MG63 (cell line): ENCODE measurements at regions not wholly inside any gene's neighbourhood (a gene's known extent, or its start where the extent isn't known, plus 50 kb on each side); places are given as distances from the start of the nearest gene placed in this dataset.

Experiments
- DNase-seq: peaks from one replicate; pipeline ENCODE4 v3.0.0-alpha.2; 2020
- H3K27me3 ChIP-seq: fragments of 250-450 bp; sonication (Bioruptor Pico); 2 replicates; pipeline ENCODE4 v1.5.1; 2020; ENCODE audit warnings: mild to moderate bottlenecking, moderate library complexity
- H3K36me3 ChIP-seq: fragments of 250-450 bp; sonication (Bioruptor Pico); 2 replicates; pipeline ENCODE4 v1.5.1; 2020; ENCODE audit warnings: mild to moderate bottlenecking, moderate library complexity
- H3K4me3 ChIP-seq: fragments of 250-450 bp; sonication (Bioruptor Pico); 2 replicates; pipeline ENCODE4 v1.5.1; 2020; ENCODE audit warnings: mild to moderate bottlenecking, moderate library complexity
- H3K9me3 ChIP-seq: fragments of 250-450 bp; sonication (Bioruptor Pico); 2 replicates; pipeline ENCODE4 v1.5.1; 2020; ENCODE audit warnings: mild to moderate bottlenecking, moderate library complexity

- Histone ChIP-seq H3K36me3 (no peaks in the 10 kb centered on the region), H3K4me3 (no peak overlapping the region), H3K27me3 (no peaks in the 10 kb centered on the region), H3K9me3 (no peaks in the 10 kb centered on the region)
- no peak for DNase-seq
These were observed 74.3 kb upstream of the VGLL2 start for GRCh38 chr6:117191009-117191408.

GRCh38 chr6:117191448-117191847 is 73.9 kb upstream of the VGLL2 start:
- H3K27me3 ChIP-seq = no peaks in the 10 kb centered on the region
- no peak for DNase-seq
- no peaks in the 10 kb centered on the region for H3K36me3 ChIP-seq
- no peak overlapping the region for H3K4me3 ChIP-seq
- H3K9me3 ChIP-seq = no peaks in the 10 kb centered on the region

GRCh38 chr6:117194271-117194670 is 71.1 kb upstream of the VGLL2 start:
- Histone ChIP-seq H3K9me3 (no peaks in the 10 kb centered on the region), H3K36me3 (no peaks in the 10 kb centered on the region), H3K27me3 (no peaks in the 10 kb centered on the region), H3K4me3 (no peak overlapping the region)
- DNase-seq = no peak

GRCh38 chr6:117194978-117195377 is 70.4 kb upstream of the VGLL2 start:
- H3K27me3 ChIP-seq = no peaks in the 10 kb centered on the region
- no peaks in the 10 kb centered on the region for H3K9me3 ChIP-seq
- DNase-seq = no peak
- no peak overlapping the region for H3K4me3 ChIP-seq
- H3K36me3 ChIP-seq = no peaks in the 10 kb centered on the region

GRCh38 chr6:117195728-117196127 is 69.6 kb upstream of the VGLL2 start:
- Histone ChIP-seq H3K36me3 (no peaks in the 10 kb centered on the region), H3K9me3 (no peaks in the 10 kb centered on the region), H3K27me3 (no peaks in the 10 kb centered on the region), H3K4me3 (no peak overlapping the region)
- no peak for DNase-seq

- no peaks in the 10 kb centered on the region for H3K27me3 ChIP-seq
- DNase-seq = no peak
These were observed 65.3 kb upstream of the VGLL2 start for GRCh38 chr6:117200067-117200466.

GRCh38 chr6:117204903-117205302 is 60.5 kb upstream of the VGLL2 start:
- no peak for DNase-seq
- no peaks in the 10 kb centered on the region for H3K9me3 ChIP-seq
- no peaks in the 10 kb centered on the region for H3K36me3 ChIP-seq
- no peaks in the 10 kb centered on the region for H3K27me3 ChIP-seq
- no peak overlapping the region for H3K4me3 ChIP-seq

More at GRCh38 chr6:117200067-117200466, 65.3 kb upstream of the VGLL2 start:
- no peak overlapping the region for H3K4me3 ChIP-seq
- H3K36me3 ChIP-seq = no peaks in the 10 kb centered on the region
- H3K9me3 ChIP-seq = no peaks in the 10 kb centered on the region

GRCh38 chr6:117205876-117206275 is 59.5 kb upstream of the VGLL2 start:
- Histone ChIP-seq H3K27me3 (no peaks in the 10 kb centered on the region), H3K9me3 (no peaks in the 10 kb centered on the region), H3K36me3 (no peaks in the 10 kb centered on the region), H3K4me3 (no peak overlapping the region)
- no peak for DNase-seq

GRCh38 chr6:117206522-117206921 is 58.8 kb upstream of the VGLL2 start:
- no peak for DNase-seq
- Histone ChIP-seq H3K4me3 (no peak overlapping the region), H3K9me3 (no peaks in the 10 kb centered on the region), H3K27me3 (no peaks in the 10 kb centered on the region), H3K36me3 (no peaks in the 10 kb centered on the region)

GRCh38 chr6:117206944-117207687 is 58.2 kb upstream of the VGLL2 start:
- Histone ChIP-seq H3K9me3 (no peaks in the 10 kb centered on the region), H3K27me3 (no peaks in the 10 kb centered on the region), H3K4me3 (no peak overlapping the region), H3K36me3 (no peaks in the 10 kb centered on the region)
- DNase-seq = peak; percentile 55

GRCh38 chr6:117210279-117210678 is 55.1 kb upstream of the VGLL2 start:
- no peaks in the 10 kb centered on the region for H3K27me3 ChIP-seq
- no peaks in the 10 kb centered on the region for H3K36me3 ChIP-seq
- DNase-seq = no peak

GRCh38 chr6:117215353-117216090 is 49.8 kb upstream of the VGLL2 start:
- Histone ChIP-seq H3K27me3 (no peaks in the 10 kb centered on the region), H3K9me3 (no peaks in the 10 kb centered on the region), H3K4me3 (no peak overlapping the region), H3K36me3 (no peaks in the 10 kb centered on the region)
- DNase-seq = no peak

More at GRCh38 chr6:117210279-117210678, 55.1 kb upstream of the VGLL2 start:
- no peak overlapping the region for H3K4me3 ChIP-seq
- H3K9me3 ChIP-seq = no peaks in the 10 kb centered on the region
